ENCODE measurements at regions not wholly inside any gene's neighbourhood (a gene's known extent, or its start where the extent isn't known, plus 50 kb on each side); places are given as distances from the start of the nearest gene placed in this dataset.

DNA sequence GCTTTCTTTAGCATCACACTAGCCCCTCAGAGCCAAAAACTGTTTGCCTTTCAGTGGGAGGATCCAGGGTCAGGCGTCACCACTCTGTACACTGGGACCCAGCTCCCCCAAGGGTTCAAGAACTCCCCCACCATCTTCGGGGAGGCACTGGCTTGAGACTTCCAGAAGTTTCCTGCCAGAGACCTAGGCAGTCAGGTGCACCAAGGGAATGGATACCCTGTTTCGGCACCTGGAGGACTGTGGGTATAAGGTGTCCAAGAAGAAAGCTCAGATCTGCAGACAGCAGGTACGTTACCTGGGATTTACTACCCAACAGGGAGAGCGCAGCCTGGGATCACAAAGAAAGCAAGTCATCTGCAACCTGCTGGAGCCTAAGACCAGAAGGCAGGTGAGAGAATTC lies 603.0 kb downstream of the UQCRFS1 start:
- TF ChIP-seq POLR2A (IDR thresholded peaks at IDR 0.05), result no peak
- TF ChIP-seq, protein P1, sequence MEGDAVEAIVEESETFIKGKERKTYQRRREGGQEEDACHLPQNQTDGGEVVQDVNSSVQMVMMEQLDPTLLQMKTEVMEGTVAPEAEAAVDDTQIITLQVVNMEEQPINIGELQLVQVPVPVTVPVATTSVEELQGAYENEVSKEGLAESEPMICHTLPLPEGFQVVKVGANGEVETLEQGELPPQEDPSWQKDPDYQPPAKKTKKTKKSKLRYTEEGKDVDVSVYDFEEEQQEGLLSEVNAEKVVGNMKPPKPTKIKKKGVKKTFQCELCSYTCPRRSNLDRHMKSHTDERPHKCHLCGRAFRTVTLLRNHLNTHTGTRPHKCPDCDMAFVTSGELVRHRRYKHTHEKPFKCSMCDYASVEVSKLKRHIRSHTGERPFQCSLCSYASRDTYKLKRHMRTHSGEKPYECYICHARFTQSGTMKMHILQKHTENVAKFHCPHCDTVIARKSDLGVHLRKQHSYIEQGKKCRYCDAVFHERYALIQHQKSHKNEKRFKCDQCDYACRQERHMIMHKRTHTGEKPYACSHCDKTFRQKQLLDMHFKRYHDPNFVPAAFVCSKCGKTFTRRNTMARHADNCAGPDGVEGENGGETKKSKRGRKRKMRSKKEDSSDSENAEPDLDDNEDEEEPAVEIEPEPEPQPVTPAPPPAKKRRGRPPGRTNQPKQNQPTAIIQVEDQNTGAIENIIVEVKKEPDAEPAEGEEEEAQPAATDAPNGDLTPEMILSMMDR (IDR thresholded peaks at IDR 0.05), result no peak
